MM.1S (cell line): ENCODE measurements at regions not wholly inside any gene's neighbourhood (a gene's known extent, or its start where the extent isn't known, plus 50 kb on each side); places are given as distances from the start of the nearest gene placed in this dataset.

Experiments
- DNase-seq: peaks from one replicate; pipeline ENCODE4 v3.0.0-alpha.2; 2015
- H2AFZ ChIP-seq: fragments of 300-600 bp; sonication (generic); 2 replicates; pipeline ENCODE4 v1.6.0; 2016; ENCODE audit warnings: antibody characterized with exemption, low read length
- H3F3A ChIP-seq: fragments of 300-600 bp; sonication (generic); 2 replicates; pipeline ENCODE4 v1.6.1; 2016; ENCODE audit warnings: mild to moderate bottlenecking, antibody characterized with exemption, low read length, moderate library complexity, mixed read lengths; ENCODE audit not compliant: insufficient read depth
- H3K27ac ChIP-seq: fragments of 300-600 bp; sonication (generic); 2 replicates; pipeline ENCODE4 v1.5.1; 2016; ENCODE audit warnings: mild to moderate bottlenecking, low read length
- H3K27me3 ChIP-seq: fragments of 300-600 bp; sonication (generic); replicated peaks from 2 replicates; pipeline ENCODE4 v1.6.0; 2016; ENCODE audit warnings: low read length; ENCODE audit not compliant: insufficient read depth
- H3K36me3 ChIP-seq: fragments of 300-600 bp; sonication (generic); replicated peaks from 2 replicates; pipeline ENCODE4 v1.6.1; 2016; ENCODE audit warnings: mild to moderate bottlenecking, low read length, mixed read lengths; ENCODE audit not compliant: insufficient read depth
- H3K4me1 ChIP-seq: fragments of 300-600 bp; sonication (generic); 2 replicates; pipeline ENCODE4 v1.6.1; 2016; ENCODE audit warnings: low read length, mixed read lengths
- H3K4me2 ChIP-seq: fragments of 300-600 bp; sonication (generic); 2 replicates; pipeline ENCODE4 v1.6.0; 2016; ENCODE audit warnings: low read depth, low read length
- H3K4me3 ChIP-seq: fragments of 300-600 bp; sonication (generic); 2 replicates; pipeline ENCODE4 v1.5.1; 2016; ENCODE audit warnings: low read length, mixed read lengths
- H3K79me2 ChIP-seq: fragments of 300-600 bp; sonication (generic); 2 replicates; pipeline ENCODE4 v1.6.1; 2016; ENCODE audit warnings: mixed run types, low read length, mixed read lengths
- H3K9ac ChIP-seq: fragments of 300-600 bp; sonication (generic); 2 replicates; pipeline ENCODE4 v1.6.1; 2016; ENCODE audit warnings: low read length, mixed read lengths
- H3K9me2 ChIP-seq: fragments of 300-600 bp; sonication (generic); replicated peaks from 2 replicates; pipeline ENCODE4 v1.6.1; 2016; ENCODE audit warnings: mild to moderate bottlenecking, low read length, mixed read lengths; ENCODE audit not compliant: insufficient read depth
- H3K9me3 ChIP-seq: fragments of 300-600 bp; sonication (generic); replicated peaks from 2 replicates; pipeline ENCODE4 v1.6.1; 2016; ENCODE audit warnings: mild to moderate bottlenecking, low read length, mixed read lengths; ENCODE audit not compliant: insufficient read depth
- H4K20me1 ChIP-seq: fragments of 300-600 bp; sonication (generic); 2 replicates; pipeline ENCODE4 v1.6.1; 2016; ENCODE audit warnings: mild to moderate bottlenecking, low read length, moderate library complexity, mixed read lengths; ENCODE audit not compliant: insufficient read depth
- CTCF ChIP-seq: fragments of 300-600 bp; sonication (generic); IDR thresholded peaks from 2 replicates; pipeline ENCODE4 v1.5.1; 2016; ENCODE audit warnings: antibody characterized with exemption, low read length, mixed read lengths
- EZH2 ChIP-seq: fragments of 300-600 bp; sonication (generic); optimal IDR thresholded peaks from 2 replicates; pipeline ENCODE3; 2017; ENCODE audit warnings: low read depth, mild to moderate bottlenecking, antibody characterized with exemption, low read length, mixed read lengths
- EZH2phosphoT487 ChIP-seq: fragments of 300-600 bp; sonication (generic); IDR thresholded peaks from 2 replicates; pipeline ENCODE4 v1.6.1; 2018; ENCODE audit warnings: antibody characterized with exemption, low read length

DNA sequence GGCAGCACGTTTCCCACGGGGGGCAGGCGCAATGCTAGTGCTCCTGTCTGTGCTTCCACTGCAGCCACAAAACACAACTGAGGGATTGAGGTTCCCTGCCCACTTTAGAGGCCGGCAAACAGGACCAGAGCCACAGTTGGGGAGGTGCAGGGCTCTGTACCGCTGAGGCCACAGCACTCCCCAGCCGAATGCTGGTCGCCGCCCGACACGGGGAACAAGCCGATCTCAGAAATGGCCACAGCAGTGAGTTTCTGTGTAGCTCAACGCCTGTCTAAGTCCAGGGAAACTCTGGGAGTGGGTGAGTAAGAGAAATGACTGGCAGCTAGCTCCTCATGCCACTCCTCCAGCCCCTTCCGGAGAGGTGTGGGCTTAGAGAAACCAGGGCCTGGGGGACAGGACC is 194.0 kb upstream of the VWC2 start:
- H3K9ac ChIP-seq, result no peak overlapping the region
- no peaks in the 10 kb centered on the region for H3K36me3 ChIP-seq
- H3K4me3 ChIP-seq, result no peak overlapping the region
- no peak overlapping the region for H3K4me2 ChIP-seq
- no peak overlapping the region for H2AFZ ChIP-seq
- H3K9me3 ChIP-seq, result no peaks in the 10 kb centered on the region
- no peak for DNase-seq
- H4K20me1 ChIP-seq, result no peaks in the 10 kb centered on the region
- no peaks in the 10 kb centered on the region for H3K9me2 ChIP-seq
- H3K27me3 ChIP-seq, result no peaks in the 10 kb centered on the region
- H3K79me2 ChIP-seq, result no peaks in the 10 kb centered on the region
- H3K27ac ChIP-seq, result no peak overlapping the region
- TF ChIP-seq EZH2, result no peak
- no peak for TF ChIP-seq EZH2phosphoT487
- no peak for TF ChIP-seq CTCF
- H3F3A ChIP-seq, result no peaks in the 10 kb centered on the region
- H3K4me1 ChIP-seq, result no peaks in the 10 kb centered on the region

GRCh38 chr7:49580000-49580399 is 193.4 kb upstream of the VWC2 start:
- H2AFZ ChIP-seq, result no peak overlapping the region
- no peak overlapping the region for H3K4me3 ChIP-seq
- no peak for TF ChIP-seq EZH2
- TF ChIP-seq CTCF, result no peak
- TF ChIP-seq EZH2phosphoT487, result no peak
- H3K27me3 ChIP-seq, result no peaks in the 10 kb centered on the region
- no peak for DNase-seq
- no peaks in the 10 kb centered on the region for H3K9me3 ChIP-seq
- no peaks in the 10 kb centered on the region for H3F3A ChIP-seq
- H3K27ac ChIP-seq, result no peak overlapping the region
- no peak overlapping the region for H3K9ac ChIP-seq
- H3K79me2 ChIP-seq, result no peaks in the 10 kb centered on the region
- H4K20me1 ChIP-seq, result no peaks in the 10 kb centered on the region
- H3K4me2 ChIP-seq, result no peak overlapping the region
- no peaks in the 10 kb centered on the region for H3K36me3 ChIP-seq
- H3K4me1 ChIP-seq, result no peaks in the 10 kb centered on the region
- no peaks in the 10 kb centered on the region for H3K9me2 ChIP-seq

DNA sequence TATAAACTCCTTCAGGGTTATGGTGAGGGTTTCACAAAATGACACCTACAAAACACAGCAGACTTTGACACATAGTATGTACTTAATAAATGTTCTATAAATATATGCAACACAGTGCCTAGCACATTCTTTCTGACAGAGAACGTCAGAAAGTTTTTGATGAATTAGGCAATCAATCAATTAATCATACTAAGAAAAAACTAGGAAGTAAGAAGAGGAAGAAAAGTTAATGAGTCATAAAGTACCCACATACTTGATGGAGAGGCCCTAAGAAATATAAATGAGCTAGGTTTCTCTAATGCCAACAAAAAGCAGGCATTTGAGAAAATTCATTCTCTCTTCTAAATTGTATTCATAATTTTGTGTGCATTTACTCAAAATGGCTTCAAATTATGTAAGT is 192.7 kb upstream of the VWC2 start:
- H2AFZ ChIP-seq, result no peak overlapping the region
- H3K9me2 ChIP-seq, result no peaks in the 10 kb centered on the region
- no peaks in the 10 kb centered on the region for H3K9me3 ChIP-seq
- no peak overlapping the region for H3K27ac ChIP-seq
- H3K4me1 ChIP-seq, result no peaks in the 10 kb centered on the region
- no peaks in the 10 kb centered on the region for H3K79me2 ChIP-seq
- no peak for DNase-seq
- TF ChIP-seq EZH2 (no peak), EZH2phosphoT487 (no peak), CTCF (no peak)
- H4K20me1 ChIP-seq, result no peaks in the 10 kb centered on the region
- no peak overlapping the region for H3K4me3 ChIP-seq
- no peak overlapping the region for H3K4me2 ChIP-seq
- no peaks in the 10 kb centered on the region for H3K36me3 ChIP-seq
- no peaks in the 10 kb centered on the region for H3F3A ChIP-seq
- H3K27me3 ChIP-seq, result no peaks in the 10 kb centered on the region
- H3K9ac ChIP-seq, result no peak overlapping the region
